ENCODE measurements at regions not wholly inside any gene's neighbourhood (a gene's known extent, or its start where the extent isn't known, plus 50 kb on each side); places are given as distances from the start of the nearest gene placed in this dataset.
A peak's percentile ranks its signal among the peaks of the same experiment; 100 is the strongest.

- DNase-seq (ENCODE audit: low read depth) = no peak
- Histone ChIP-seq H3K27me3 (ENCODE audit: control insufficient read depth, insufficient read depth, low read length) (peaks cover 8% of the 10 kb centered on the region), H3K36me3 (ENCODE audit: control insufficient read depth, insufficient read depth, low read length) (no peaks in the 10 kb centered on the region), H3K4me3 (ENCODE audit: low read depth, low read length) (no peak overlapping the region)
- no peak for TF ChIP-seq CTCF (IDR thresholded peaks at IDR 0.05; ENCODE audit: insufficient read depth, low read depth, low read length)
- ChIA-PET POLR2A (no interaction called here), CTCF (interaction anchor here (0.9 to 1.4 kb wide), 2 partner anchors 92 to 442 kb away, joined by 3 read pairs; no protein-coding TSS in a partner anchor)
These were observed 109.0 kb downstream of the JCAD start for GRCh38 chr10:29950391-29950790.

- POLR2A ChIA-PET = interaction anchor here (0.5 to 0.6 kb wide), 2 partner anchors 302 to 400 kb away, joined by 3 read pairs; partner anchors contain the start of gene MTPAP
- CTCF ChIA-PET = interaction anchor here (0.9 kb wide), 1 partner anchor 213 kb away, joined by 3 read pairs; no protein-coding TSS in a partner anchor
- H3K4me3 ChIP-seq (ENCODE audit: low read depth, low read length) = no peak overlapping the region
These were observed 109.9 kb downstream of the JCAD start for GRCh38 chr10:29949411-29950011.

GRCh38 chr10:29948881-29949355 is 110.5 kb downstream of the JCAD start:
- TF ChIP-seq CTCF (IDR thresholded peaks at IDR 0.05; ENCODE audit: insufficient read depth, low read depth, low read length) = no peak
- DNase-seq (ENCODE audit: low read depth) = no peak
- ChIA-PET POLR2A (no interaction called here), CTCF (interaction anchor here (0.9 kb wide), 1 partner anchor 212 kb away, joined by 3 read pairs; no protein-coding TSS in a partner anchor)
- H3K4me3 ChIP-seq (ENCODE audit: low read depth, low read length) = no peak overlapping the region
- H3K36me3 ChIP-seq (ENCODE audit: control insufficient read depth, insufficient read depth, low read length) = no peaks in the 10 kb centered on the region
- H3K27me3 ChIP-seq (ENCODE audit: control insufficient read depth, insufficient read depth, low read length) = peaks cover 14% of the 10 kb centered on the region

More at GRCh38 chr10:29949411-29950011, 109.9 kb downstream of the JCAD start:
- no peaks in the 10 kb centered on the region for H3K36me3 ChIP-seq (ENCODE audit: control insufficient read depth, insufficient read depth, low read length)
- peaks cover 14% of the 10 kb centered on the region for H3K27me3 ChIP-seq (ENCODE audit: control insufficient read depth, insufficient read depth, low read length)
- peak; percentile 92 for DNase-seq (ENCODE audit: low read depth)
- no peak for TF ChIP-seq CTCF (IDR thresholded peaks at IDR 0.05; ENCODE audit: insufficient read depth, low read depth, low read length)

GRCh38 chr10:29947701-29948060 is 111.7 kb downstream of the JCAD start:
- no peak for DNase-seq (ENCODE audit: low read depth)
- CTCF ChIA-PET = interaction anchor here (0.6 to 1.1 kb wide), 3 partner anchors 22 to 561 kb away, joined by 3 to 4 read pairs (median 3); no protein-coding TSS in a partner anchor
- POLR2A ChIA-PET = no interaction called here
- no peak for TF ChIP-seq CTCF (IDR thresholded peaks at IDR 0.05; ENCODE audit: insufficient read depth, low read depth, low read length)
- Histone ChIP-seq H3K4me3 (ENCODE audit: low read depth, low read length) (no peak overlapping the region), H3K27me3 (ENCODE audit: control insufficient read depth, insufficient read depth, low read length) (peaks cover 16% of the 10 kb centered on the region), H3K36me3 (ENCODE audit: control insufficient read depth, insufficient read depth, low read length) (no peaks in the 10 kb centered on the region)

DNA sequence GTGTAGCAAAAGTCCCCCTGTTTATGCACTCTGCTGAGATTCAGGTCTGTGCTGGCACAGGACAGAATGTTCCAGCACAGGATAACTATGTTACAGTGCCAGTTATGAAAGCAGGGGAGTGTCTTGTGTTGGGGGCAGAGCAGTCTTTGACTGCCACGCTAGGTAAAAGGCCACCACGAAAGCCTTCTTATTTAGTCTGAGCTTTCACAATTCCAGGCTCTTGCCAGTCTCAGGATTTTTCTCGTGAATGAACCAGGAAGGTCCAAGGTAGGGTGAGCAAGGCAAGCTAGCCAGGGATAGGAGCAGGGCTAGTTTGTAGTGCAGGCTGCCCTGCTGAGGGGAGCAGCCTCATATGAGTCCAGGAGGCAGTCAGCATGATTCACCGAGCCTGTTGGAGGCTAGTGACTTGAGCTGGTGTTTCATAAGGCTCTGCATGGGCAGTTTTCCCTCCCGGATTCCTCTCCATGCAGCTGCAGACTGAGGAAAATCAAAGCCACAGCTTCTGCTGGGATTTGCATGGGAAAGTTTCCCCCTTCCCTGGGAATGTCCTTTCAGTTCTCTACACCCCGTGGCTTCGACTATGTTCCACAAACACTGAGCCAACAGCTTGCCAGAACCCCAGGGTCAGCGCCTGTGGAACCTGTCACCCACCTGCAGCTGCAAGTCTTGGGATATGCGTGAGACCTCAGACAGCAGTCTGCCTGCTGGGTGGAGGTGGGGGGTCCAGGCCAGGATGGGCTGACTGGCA is 112.3 kb downstream of the JCAD start:
- Histone ChIP-seq H3K4me3 (ENCODE audit: low read depth, low read length) (no peak overlapping the region), H3K36me3 (ENCODE audit: control insufficient read depth, insufficient read depth, low read length) (no peaks in the 10 kb centered on the region), H3K27me3 (ENCODE audit: control insufficient read depth, insufficient read depth, low read length) (peaks cover 16% of the 10 kb centered on the region)
- no peak for TF ChIP-seq CTCF (IDR thresholded peaks at IDR 0.05; ENCODE audit: insufficient read depth, low read depth, low read length)
- ChIA-PET POLR2A (no interaction called here), CTCF (interaction anchor here (0.6 to 1.1 kb wide), 4 partner anchors 21 to 561 kb away, joined by 3 to 4 read pairs (median 3); no protein-coding TSS in a partner anchor)
- DNase-seq (ENCODE audit: low read depth) = peak; percentile 28
